ENCODE measurements at regions not wholly inside any gene's neighbourhood (a gene's known extent, or its start where the extent isn't known, plus 50 kb on each side); places are given as distances from the start of the nearest gene placed in this dataset.

- TF ChIP-seq CTCF (conservative IDR thresholded peaks at IDR 0.05): no peak
- no peak overlapping the region for H3K27ac ChIP-seq
These were observed 342.7 kb downstream of the COG6 start for GRCh38 chr13:39998166-39998565.

- no peak overlapping the region for H3K27ac ChIP-seq
- TF ChIP-seq CTCF (conservative IDR thresholded peaks at IDR 0.05): no peak
These were observed 346.6 kb downstream of the COG6 start for GRCh38 chr13:40002016-40002415.

- no peak overlapping the region for H3K27ac ChIP-seq
- no peak for TF ChIP-seq CTCF (conservative IDR thresholded peaks at IDR 0.05)
These were observed 358.1 kb downstream of the COG6 start for GRCh38 chr13:40013554-40013953.

GRCh38 chr13:40016953-40017660, 361.6 kb downstream of the COG6 start:
- H3K27ac ChIP-seq: no peak overlapping the region
- no peak for TF ChIP-seq CTCF (conservative IDR thresholded peaks at IDR 0.05)

GRCh38 chr13:40017662-40018262, 362.3 kb downstream of the COG6 start:
- H3K27ac ChIP-seq: no peak overlapping the region
- no peak for TF ChIP-seq CTCF (conservative IDR thresholded peaks at IDR 0.05)

GRCh38 chr13:40023595-40024203, 368.2 kb downstream of the COG6 start:
- H3K27ac ChIP-seq: no peak overlapping the region
- no peak for TF ChIP-seq CTCF (conservative IDR thresholded peaks at IDR 0.05)

GRCh38 chr13:40024204-40024966, 368.9 kb downstream of the COG6 start:
- no peak overlapping the region for H3K27ac ChIP-seq
- TF ChIP-seq CTCF (conservative IDR thresholded peaks at IDR 0.05): no peak

Measured in VCaP (cell line).